Stimulated activated CD4-positive, alpha-beta T cell treated with anti-CD3 and anti-CD28 coated beads, Interleukin-4, amount 100 ng/mL, for 4 hours (primary cell): ENCODE measurements at regions not wholly inside any gene's neighbourhood (a gene's known extent, or its start where the extent isn't known, plus 50 kb on each side); places are given as distances from the start of the nearest gene placed in this dataset.

Experiments
- DNase-seq, 2 experiments: peaks; one replicate each; pipeline ENCODE4 v3.0.0-alpha.2; 2020

- DNase-seq, result no peak
Observed at GRCh38 chr6:26295691-26296555, 69.1 kb upstream of the BTN3A2 start.

- DNase-seq, result no peak
Observed at GRCh38 chr6:26296556-26296856, 68.5 kb upstream of the BTN3A2 start.

- no peak for DNase-seq
Observed at GRCh38 chr6:26296857-26297648, 67.9 kb upstream of the BTN3A2 start.

GRCh38 chr6:26299286-26300042 lies 65.5 kb upstream of the BTN3A2 start:
- no peak for DNase-seq

- no peak for DNase-seq
Observed at GRCh38 chr6:26300043-26300331, 65.0 kb upstream of the BTN3A2 start.

- no peak for DNase-seq
Observed at GRCh38 chr6:26300359-26300758, 64.6 kb upstream of the BTN3A2 start.

GRCh38 chr6:26300828-26301227 lies 64.2 kb upstream of the BTN3A2 start:
- DNase-seq, result no peak

GRCh38 chr6:26301638-26302037 lies 63.4 kb upstream of the BTN3A2 start:
- no peak for DNase-seq

GRCh38 chr6:26302941-26303559 lies 61.9 kb upstream of the BTN3A2 start:
- no peak for DNase-seq

- DNase-seq, result no peak
Observed at GRCh38 chr6:26304213-26304796, 60.7 kb upstream of the BTN3A2 start.

GRCh38 chr6:26304797-26305640 lies 60.0 kb upstream of the BTN3A2 start:
- DNase-seq, result peak; percentile 70 to 80

- DNase-seq, result no peak
Observed at GRCh38 chr6:26305641-26305969, 59.4 kb upstream of the BTN3A2 start.

- DNase-seq, result no peak
Observed at GRCh38 chr6:26306232-26306631, 58.8 kb upstream of the BTN3A2 start.

GRCh38 chr6:26307850-26308249 lies 57.1 kb upstream of the BTN3A2 start:
- no peak for DNase-seq

- DNase-seq, result no peak
Observed at GRCh38 chr6:26309731-26310142, 55.3 kb upstream of the BTN3A2 start.

GRCh38 chr6:26311012-26311384 lies 54.0 kb upstream of the BTN3A2 start:
- DNase-seq, result peak in 1 of 2 experiments; percentile 29

GRCh38 chr6:26311385-26312095 lies 53.5 kb upstream of the BTN3A2 start:
- DNase-seq, result peak; percentile 45 to 53

GRCh38 chr6:26312096-26312463 lies 52.9 kb upstream of the BTN3A2 start:
- DNase-seq, result no peak

- peak; percentile 79 to 82 for DNase-seq
Observed at GRCh38 chr6:26312501-26313397, 52.2 kb upstream of the BTN3A2 start.
